K562 (cell line): ENCODE measurements at regions not wholly inside any gene's neighbourhood (a gene's known extent, or its start where the extent isn't known, plus 50 kb on each side); places are given as distances from the start of the nearest gene placed in this dataset.

ENCODE experiments used
- ATAC-seq: fragments of 200-7000 bp; cut with Tn5 transposase; 3 replicates; pipeline ENCODE4 v1.9.1; 2020; ENCODE audit warnings: moderate library complexity
- BruUV-seq: library from RNA; stranded (reverse); fragments of 400-500 nt; replicated peaks from 2 replicates; lab custom pipeline; 2021; lab: Mats Ljungman, UMichigan
- CTCF ChIA-PET: fragments of 300-600 bp; formaldehyde crosslinking; extraction: SDS; loops from one replicate; lab custom pipeline; 2021; ENCODE audit warnings: low intra/inter-chr PET ratio; lab: Yijun Ruan, JAX
- POLR2A ChIA-PET: fragments of 300-600, 350-650 bp; sonication (Branson Sonifier 250); formaldehyde crosslinking; extraction: SDS; loops from one replicate; lab custom pipeline; 2021; ENCODE audit warnings: antibody characterized with exemption, inconsistent platforms; lab: Yijun Ruan, JAX
- DNase-seq, 4 experiments: peaks; one replicate each; pipeline versions ENCODE4 v3.0.0 to v3.0.0-alpha.2; 2011 to 2018; ENCODE audit warnings: low spot score in 3 of 4, mixed read lengths in 3 of 4; ENCODE audit errors: extremely low read depth in 1 of 4
- FAIRE-seq: peaks from 2 replicates; lab custom pipeline; 2011; peaks lifted over from hg19 to GRCh38; lab: Jason Lieb, UNC
- H2AFZ ChIP-seq: 2 replicates; pipeline ENCODE4 v1.6.0; 2011; ENCODE audit warnings: low read depth, low read length, control low read depth, inconsistent platforms
- H3K27ac ChIP-seq: fragments of 200-600 bp; 3 replicates; pipeline ENCODE4 v1.8.0; 2011; ENCODE audit warnings: low read depth, mild to moderate bottlenecking, control low read depth, inconsistent platforms, low read length, moderate library complexity, mixed read lengths; ENCODE audit errors: extremely low read depth
- H3K27me3 ChIP-seq, 2 experiments: fragments of 300-600 bp in 1 of 2; 2 replicates in 1 of 2; 3 replicates in 1 of 2; pipeline versions ENCODE4 v1.6.0 to v1.8.0; 2011; ENCODE audit warnings: inconsistent platforms in 2 of 2, low read length in 2 of 2, mild to moderate bottlenecking in 1 of 2, mixed read lengths in 1 of 2, moderate library complexity in 1 of 2; ENCODE audit not compliant: control insufficient read depth in 2 of 2, insufficient read depth in 2 of 2
- H3K36me3 ChIP-seq: fragments of 300-600 bp; 3 replicates; pipeline ENCODE4 v1.8.0; 2011; ENCODE audit warnings: mild to moderate bottlenecking, low read length, inconsistent platforms; ENCODE audit not compliant: control insufficient read depth, insufficient read depth
- H3K4me1 ChIP-seq, 2 experiments: fragments of 200-600 bp in 1 of 2; replicated peaks in 1 of 2; 2 replicates in 1 of 2; 3 replicates in 1 of 2; pipeline versions ENCODE4 v1.5.1 to v1.8.0; 2011; ENCODE audit warnings: inconsistent platforms in 2 of 2, low read length in 2 of 2, mild to moderate bottlenecking in 1 of 2, mixed read lengths in 1 of 2, moderate library complexity in 1 of 2; ENCODE audit not compliant: control insufficient read depth in 2 of 2, insufficient read depth in 2 of 2
- H3K4me2 ChIP-seq: 2 replicates; pipeline ENCODE4 v1.6.1; 2011; ENCODE audit warnings: low read length, control low read depth, inconsistent platforms, mixed read lengths; ENCODE audit not compliant: insufficient read depth
- H3K4me3 ChIP-seq: fragments of 200-600 bp; sonication (generic), shearing (Covaris generic); 2 replicates; pipeline ENCODE4 v1.5.1; 2016; ENCODE audit warnings: control low read depth, inconsistent platforms
- H3K79me2 ChIP-seq: fragments of 200-600 bp; 3 replicates; pipeline ENCODE4 v1.8.0; 2011; ENCODE audit warnings: low read length, inconsistent platforms; ENCODE audit not compliant: control insufficient read depth, insufficient read depth
- H3K9ac ChIP-seq, 2 experiments: 2 replicates each; pipeline versions ENCODE4 v1.6.0 to v1.6.1; 2011; ENCODE audit warnings: low read depth in 2 of 2, low read length in 2 of 2, control low read depth in 1 of 2, inconsistent platforms in 1 of 2, mild to moderate bottlenecking in 1 of 2, mixed read lengths in 1 of 2; ENCODE audit not compliant: insufficient read depth in 1 of 2
- H3K9me1 ChIP-seq: one replicate; pipeline ENCODE4 v1.6.0; 2011; ENCODE audit warnings: inconsistent platforms, mild to moderate bottlenecking, low read length, moderate library complexity; ENCODE audit not compliant: control insufficient read depth, insufficient read depth
- H3K9me3 ChIP-seq: replicated peaks from 2 replicates; pipeline ENCODE4 v1.5.1; 2011; ENCODE audit warnings: low read depth, low read length, inconsistent platforms; ENCODE audit not compliant: control insufficient read depth, insufficient read depth
- H4K20me1 ChIP-seq: replicated peaks from 2 replicates; pipeline ENCODE4 v1.6.1; 2011; ENCODE audit warnings: low read length, inconsistent platforms, mixed read lengths; ENCODE audit not compliant: control insufficient read depth, insufficient read depth
- COPS2 ChIP-seq: fragments of 450-650 bp; conservative IDR thresholded peaks from 2 replicates; pipeline ENCODE4 v1.6.1; 2016; ENCODE audit warnings: mild to moderate bottlenecking, moderate library complexity
- ETV1 ChIP-seq: fragments of 450-650 bp; conservative IDR thresholded peaks from 2 replicates; pipeline ENCODE4 v1.6.1; 2016; ENCODE audit warnings: missing genetic modification characterization, control low read depth, low read depth, missing compliant biosample characterization
- HDAC8 ChIP-seq: fragments of 450-650 bp; IDR thresholded peaks from 2 replicates; pipeline ENCODE4 v1.6.1; 2016; ENCODE audit warnings: mild to moderate bottlenecking, missing genetic modification characterization, moderate library complexity, missing compliant biosample characterization
- HIVEP1 ChIP-seq: fragments of 250-450 bp; sonication (Bioruptor Pico); IDR thresholded peaks from 2 replicates; pipeline ENCODE4 v1.4.0; 2020; ENCODE audit warnings: mild to moderate bottlenecking
- ILF3 ChIP-seq: fragments of 450-650 bp; IDR thresholded peaks from 2 replicates; pipeline ENCODE4 v1.6.1; 2018; ENCODE audit warnings: antibody characterized with exemption, mild to moderate bottlenecking, moderate library complexity, borderline replicate concordance
- KAT2B ChIP-seq: IDR thresholded peaks from one replicate; pipeline ENCODE4 v1.6.1; 2012; ENCODE audit warnings: low read depth, mild to moderate bottlenecking, control low read depth, inconsistent platforms, low read length, moderate library complexity
- LCOR ChIP-seq: sonication (generic); formaldehyde crosslinking; IDR thresholded peaks from 2 replicates; pipeline ENCODE4 v1.8.0; 2022; ENCODE audit warnings: mild to moderate bottlenecking, missing genetic modification reagents
- NFRKB ChIP-seq: fragments of 450-650 bp; IDR thresholded peaks from 2 replicates; pipeline ENCODE4 v1.6.1; 2016; ENCODE audit warnings: low read depth
- NFXL1 ChIP-seq: fragments of 450-650 bp; formaldehyde crosslinking; IDR thresholded peaks from 2 replicates; pipeline ENCODE4 v1.4.0; 2021; ENCODE audit warnings: mild to moderate bottlenecking
- POLR2H ChIP-seq: IDR thresholded peaks from 2 replicates; pipeline ENCODE4 v1.6.1; 2016; ENCODE audit warnings: missing genetic modification characterization, low read depth, mild to moderate bottlenecking, control low read depth, missing compliant biosample characterization, moderate library complexity
- RBM39 ChIP-seq: fragments of 200-400 bp; formaldehyde crosslinking; optimal IDR thresholded peaks from 2 replicates; pipeline ENCODE3; 2018; ENCODE audit warnings: low read depth, low read length
- SMARCB1 ChIP-seq: IDR thresholded peaks from 2 replicates; pipeline ENCODE4 v1.6.1; 2011; ENCODE audit warnings: improper control_type of control experiment, low read depth; ENCODE audit not compliant: insufficient read length
- SPI1 ChIP-seq: IDR thresholded peaks from 2 replicates; pipeline ENCODE4 v1.6.1; 2011; ENCODE audit warnings: low read depth, low read length, control low read depth, borderline replicate concordance
- WGBS: fragments of 100-300 bp; shearing (Covaris generic); methylation state at CpG from one replicate; pipeline ENCODE4 v1.1.6; 2016; ENCODE audit warnings: low coverage, mixed read lengths; ENCODE audit not compliant: insufficient coverage; ENCODE audit errors: missing lambda C conversion rate; 5-methylcytosine and 5-hydroxymethylcytosine counted together
- in situ Hi-C: fragments of 300-500 bp; cut with MboI; formaldehyde crosslinking; loops from 4 replicates; pipeline ENCODE4 v1.15.0; 2018; ENCODE audit warnings: inconsistent platforms, mixed read lengths
- intact Hi-C: fragments of 100-400 bp; cut with micrococcal nuclease; formaldehyde crosslinking; loops from 2 replicates; pipeline ENCODE4 v1.14.2; 2022
- TF ChIP-seq, protein P1 (sequence below): fragments of 450-650 bp; IDR thresholded peaks from 2 replicates; pipeline ENCODE4 v1.6.1; 2014; ENCODE audit warnings: low read depth, mild to moderate bottlenecking, moderate library complexity, borderline replicate concordance
- TF ChIP-seq, protein P2 (sequence below): fragments of 450-650 bp; IDR thresholded peaks from 2 replicates; pipeline ENCODE4 v1.7.0; 2016; ENCODE audit warnings: borderline replicate concordance
- TF ChIP-seq, protein P3 (sequence below): sonication (generic); formaldehyde crosslinking; IDR thresholded peaks from 2 replicates; pipeline ENCODE4 v1.9.0; 2022; ENCODE audit warnings: mild to moderate bottlenecking, missing genetic modification reagents

DNA sequence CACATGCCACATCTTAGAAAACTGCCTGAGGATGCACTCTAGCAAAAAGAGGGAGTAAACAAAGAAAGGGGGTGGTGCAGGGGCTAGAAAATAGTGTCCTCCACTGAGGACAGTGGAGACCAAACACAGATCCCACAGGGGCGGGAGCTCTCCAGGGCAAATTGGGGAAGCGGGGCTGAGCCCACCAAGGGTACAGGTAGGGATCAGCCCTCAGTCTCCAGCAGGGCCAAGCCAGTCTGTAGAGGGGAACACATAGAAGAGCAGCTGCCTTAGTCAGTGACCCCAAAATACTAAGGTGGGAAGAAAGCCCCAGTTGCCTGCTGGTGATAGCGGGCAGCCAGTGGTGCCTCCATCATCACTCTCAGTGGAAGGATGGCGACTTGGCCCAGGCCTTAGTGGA is 134.0 kb downstream of the ATPSCKMT start:
- in situ Hi-C loops: no loop called here
- no peaks in the 10 kb centered on the region for H3K9me3 ChIP-seq
- ChIA-PET CTCF (no interaction called here), POLR2A (interaction anchor here (1.6 kb wide), 1 partner anchor 15 kb away, joined by 3 read pairs; no protein-coding TSS in a partner anchor)
- H3K4me3 ChIP-seq: no peak overlapping the region
- H3K4me1 ChIP-seq: no peaks in the 10 kb centered on the region
- no peak overlapping the region for H3K9ac ChIP-seq
- no peaks in the 10 kb centered on the region for H3K79me2 ChIP-seq
- no TSS peak for BruUV-seq
- H3K27me3 ChIP-seq: peaks cover 2 to 10% of the 10 kb centered on the region in 2 experiments; a peak in 3 of 5 replicates
- no peaks in the 10 kb centered on the region for H3K9me1 ChIP-seq
- no peak for DNase-seq
- H2AFZ ChIP-seq: no peak overlapping the region
- no peaks in the 10 kb centered on the region for H3K36me3 ChIP-seq
- H3K27ac ChIP-seq: no peak overlapping the region
- 0% methylated on average over 4 of the region's 4 CpGs for WGBS
- no peak for FAIRE-seq
- H4K20me1 ChIP-seq: no peaks in the 10 kb centered on the region
- H3K4me2 ChIP-seq: no peak overlapping the region
- ATAC-seq: no peak
- intact Hi-C loops: no loop called here
- TF ChIP-seq SMARCB1 (no peak), RBM39 (no peak), KAT2B (no peak), NFXL1 (CRISPR knock-in tag) (no peak), HIVEP1 (no peak), POLR2H (tag) (no peak), LCOR (CRISPR knock-in tag) (no peak), ILF3 (no peak), ETV1 (no peak), NFRKB (no peak), COPS2 (no peak), HDAC8 (tag) (no peak), SPI1 (no peak)
- TF ChIP-seq, protein P1, sequence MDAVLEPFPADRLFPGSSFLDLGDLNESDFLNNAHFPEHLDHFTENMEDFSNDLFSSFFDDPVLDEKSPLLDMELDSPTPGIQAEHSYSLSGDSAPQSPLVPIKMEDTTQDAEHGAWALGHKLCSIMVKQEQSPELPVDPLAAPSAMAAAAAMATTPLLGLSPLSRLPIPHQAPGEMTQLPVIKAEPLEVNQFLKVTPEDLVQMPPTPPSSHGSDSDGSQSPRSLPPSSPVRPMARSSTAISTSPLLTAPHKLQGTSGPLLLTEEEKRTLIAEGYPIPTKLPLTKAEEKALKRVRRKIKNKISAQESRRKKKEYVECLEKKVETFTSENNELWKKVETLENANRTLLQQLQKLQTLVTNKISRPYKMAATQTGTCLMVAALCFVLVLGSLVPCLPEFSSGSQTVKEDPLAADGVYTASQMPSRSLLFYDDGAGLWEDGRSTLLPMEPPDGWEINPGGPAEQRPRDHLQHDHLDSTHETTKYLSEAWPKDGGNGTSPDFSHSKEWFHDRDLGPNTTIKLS: no peak
- TF ChIP-seq, protein P2, sequence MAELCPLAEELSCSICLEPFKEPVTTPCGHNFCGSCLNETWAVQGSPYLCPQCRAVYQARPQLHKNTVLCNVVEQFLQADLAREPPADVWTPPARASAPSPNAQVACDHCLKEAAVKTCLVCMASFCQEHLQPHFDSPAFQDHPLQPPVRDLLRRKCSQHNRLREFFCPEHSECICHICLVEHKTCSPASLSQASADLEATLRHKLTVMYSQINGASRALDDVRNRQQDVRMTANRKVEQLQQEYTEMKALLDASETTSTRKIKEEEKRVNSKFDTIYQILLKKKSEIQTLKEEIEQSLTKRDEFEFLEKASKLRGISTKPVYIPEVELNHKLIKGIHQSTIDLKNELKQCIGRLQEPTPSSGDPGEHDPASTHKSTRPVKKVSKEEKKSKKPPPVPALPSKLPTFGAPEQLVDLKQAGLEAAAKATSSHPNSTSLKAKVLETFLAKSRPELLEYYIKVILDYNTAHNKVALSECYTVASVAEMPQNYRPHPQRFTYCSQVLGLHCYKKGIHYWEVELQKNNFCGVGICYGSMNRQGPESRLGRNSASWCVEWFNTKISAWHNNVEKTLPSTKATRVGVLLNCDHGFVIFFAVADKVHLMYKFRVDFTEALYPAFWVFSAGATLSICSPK: no peak
- TF ChIP-seq, protein P3, sequence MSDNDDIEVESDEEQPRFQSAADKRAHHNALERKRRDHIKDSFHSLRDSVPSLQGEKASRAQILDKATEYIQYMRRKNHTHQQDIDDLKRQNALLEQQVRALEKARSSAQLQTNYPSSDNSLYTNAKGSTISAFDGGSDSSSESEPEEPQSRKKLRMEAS (CRISPR knock-in tag): no peak
